Fibroblast of the aortic adventitia (primary cell): ENCODE measurements at regions not wholly inside any gene's neighbourhood (a gene's known extent, or its start where the extent isn't known, plus 50 kb on each side); places are given as distances from the start of the nearest gene placed in this dataset.

Source experiments
- DNase-seq: peaks from one replicate; pipeline ENCODE4 v3.0.0-alpha.2; 2010; ENCODE audit warnings: low read depth
- H3K4me3 ChIP-seq: 2 replicates; pipeline ENCODE4 v1.5.1; 2011; ENCODE audit warnings: low read depth, mild to moderate bottlenecking, control low read depth, low read length, moderate library complexity
- TF ChIP-seq, protein P1 (sequence below): IDR thresholded peaks from 2 replicates; pipeline ENCODE4 v1.5.1; 2011; ENCODE audit warnings: mild to moderate bottlenecking, low read length, control low read depth, inconsistent platforms; ENCODE audit not compliant: insufficient read depth

GRCh38 chr2:111226876-111227700 is 106.4 kb downstream of the BCL2L11 start:
- H3K4me3 ChIP-seq: no peak overlapping the region
- DNase-seq: peak; percentile 63
- TF ChIP-seq, protein P1, sequence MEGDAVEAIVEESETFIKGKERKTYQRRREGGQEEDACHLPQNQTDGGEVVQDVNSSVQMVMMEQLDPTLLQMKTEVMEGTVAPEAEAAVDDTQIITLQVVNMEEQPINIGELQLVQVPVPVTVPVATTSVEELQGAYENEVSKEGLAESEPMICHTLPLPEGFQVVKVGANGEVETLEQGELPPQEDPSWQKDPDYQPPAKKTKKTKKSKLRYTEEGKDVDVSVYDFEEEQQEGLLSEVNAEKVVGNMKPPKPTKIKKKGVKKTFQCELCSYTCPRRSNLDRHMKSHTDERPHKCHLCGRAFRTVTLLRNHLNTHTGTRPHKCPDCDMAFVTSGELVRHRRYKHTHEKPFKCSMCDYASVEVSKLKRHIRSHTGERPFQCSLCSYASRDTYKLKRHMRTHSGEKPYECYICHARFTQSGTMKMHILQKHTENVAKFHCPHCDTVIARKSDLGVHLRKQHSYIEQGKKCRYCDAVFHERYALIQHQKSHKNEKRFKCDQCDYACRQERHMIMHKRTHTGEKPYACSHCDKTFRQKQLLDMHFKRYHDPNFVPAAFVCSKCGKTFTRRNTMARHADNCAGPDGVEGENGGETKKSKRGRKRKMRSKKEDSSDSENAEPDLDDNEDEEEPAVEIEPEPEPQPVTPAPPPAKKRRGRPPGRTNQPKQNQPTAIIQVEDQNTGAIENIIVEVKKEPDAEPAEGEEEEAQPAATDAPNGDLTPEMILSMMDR: no peak

GRCh38 chr2:111227716-111228141 is 107.0 kb downstream of the BCL2L11 start:
- no peak overlapping the region for H3K4me3 ChIP-seq
- DNase-seq: peak; percentile 68

GRCh38 chr2:111231532-111232252 is 111.0 kb downstream of the BCL2L11 start:
- no peak for DNase-seq
- TF ChIP-seq, protein P1: no peak
- no peak overlapping the region for H3K4me3 ChIP-seq

More at GRCh38 chr2:111227716-111228141, 107.0 kb downstream of the BCL2L11 start:
- TF ChIP-seq, protein P1: no peak

- H3K4me3 ChIP-seq: no peak overlapping the region
- no peak for DNase-seq
- TF ChIP-seq, protein P1: no peak
Observed at GRCh38 chr2:111235192-111236015, 114.7 kb downstream of the BCL2L11 start.

DNA sequence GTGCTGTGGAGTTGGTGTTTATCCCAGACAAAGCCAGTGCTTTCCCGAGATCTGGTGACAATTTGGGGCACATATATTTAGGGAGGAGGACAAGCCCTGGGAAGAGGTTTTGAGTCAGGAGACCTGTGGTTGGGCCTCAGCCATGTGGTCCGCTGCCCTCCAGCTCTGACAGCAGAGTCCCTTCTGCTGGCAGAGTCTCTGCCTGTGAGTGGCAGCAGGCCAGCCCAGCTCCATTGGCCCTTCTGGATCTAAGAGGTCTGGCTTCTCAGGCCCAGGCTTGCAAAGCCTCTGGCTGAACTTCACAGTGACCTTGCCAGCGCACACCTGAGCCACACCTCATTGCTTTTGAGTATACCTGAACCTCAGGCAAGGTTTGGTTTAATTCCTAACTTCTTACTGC is 115.3 kb downstream of the BCL2L11 start:
- TF ChIP-seq, protein P1: no peak
- no peak overlapping the region for H3K4me3 ChIP-seq
- no peak for DNase-seq

GRCh38 chr2:111238296-111238695 is 117.6 kb downstream of the BCL2L11 start:
- no peak for DNase-seq
- TF ChIP-seq, protein P1: no peak
- no peak overlapping the region for H3K4me3 ChIP-seq
